Lower leg skin (tissue), 3 donors: ENCODE measurements at regions not wholly inside any gene's neighbourhood (a gene's known extent, or its start where the extent isn't known, plus 50 kb on each side); places are given as distances from the start of the nearest gene placed in this dataset.

ENCODE experiments used
- CTCF ChIP-seq, 3 donors: fragments of 450-650 bp; IDR thresholded peaks; one replicate each; pipeline ENCODE4 v1.5.1; 2016; ENCODE audit warnings: antibody characterized with exemption in 3 of 3, mild to moderate bottlenecking in 3 of 3, moderate library complexity in 2 of 3
- POLR2A ChIP-seq, 2 donors: fragments of 450-650 bp; IDR thresholded peaks; one replicate each; pipeline ENCODE4 v1.6.1; 2016 to 2017; ENCODE audit warnings: antibody characterized with exemption in 2 of 2, mild to moderate bottlenecking in 1 of 2, moderate library complexity in 1 of 2

DNA sequence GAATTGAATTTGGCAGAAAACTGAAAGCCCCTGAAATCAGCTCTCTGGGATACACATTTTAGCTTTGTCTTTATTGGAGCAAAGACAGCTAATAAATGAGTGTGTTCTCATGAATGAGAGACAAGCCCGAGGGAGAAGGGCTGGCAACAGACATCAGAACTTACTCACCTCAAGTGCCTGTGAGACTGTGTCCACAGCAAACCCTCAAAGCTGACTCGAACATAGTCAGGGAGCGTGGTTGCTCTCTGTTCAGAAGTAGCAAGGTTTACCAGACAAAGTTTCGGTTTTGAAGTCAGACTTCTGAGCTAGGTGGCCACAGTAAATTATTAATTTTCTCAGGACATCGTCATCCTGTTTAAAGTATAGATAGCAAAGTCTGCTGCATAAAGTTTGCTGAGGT is 207.9 kb downstream of the CMPK2 start:
- TF ChIP-seq POLR2A (IDR thresholded peaks at IDR 0.05) (no peak), CTCF (IDR thresholded peaks at IDR 0.05) (no peak)
